GM06990 (cell line): ENCODE measurements at regions not wholly inside any gene's neighbourhood (a gene's known extent, or its start where the extent isn't known, plus 50 kb on each side); places are given as distances from the start of the nearest gene placed in this dataset.
"Not testable (repeated sequence)": the region's sequence is repeated elsewhere in the genome, so short reads cannot be mapped to it uniquely, and the experiment has no call there.

ENCODE experiments used
- DNase-seq: peaks from one replicate; pipeline ENCODE4 v3.0.0-alpha.2; 2011; ENCODE audit not compliant: insufficient read length; ENCODE audit errors: extremely low read depth
- H3K27me3 ChIP-seq: replicated peaks from 2 replicates; pipeline ENCODE4 v1.6.0; 2011; ENCODE audit warnings: low read length; ENCODE audit not compliant: control insufficient read depth, insufficient read depth
- H3K36me3 ChIP-seq: 2 replicates; pipeline ENCODE4 v1.5.1; 2011; ENCODE audit warnings: low read length; ENCODE audit not compliant: control insufficient read depth, insufficient read depth
- H3K4me3 ChIP-seq: replicated peaks from 2 replicates; pipeline ENCODE4 v1.5.1; 2011; ENCODE audit warnings: low read depth, mild to moderate bottlenecking, control low read depth, low read length
- CTCF ChIP-seq: IDR thresholded peaks from 2 replicates; pipeline ENCODE4 v1.5.1; 2011; ENCODE audit warnings: low read length, control low read depth, mild to moderate bottlenecking, inconsistent platforms; ENCODE audit not compliant: insufficient read depth, poor library complexity, severe bottlenecking

- Histone ChIP-seq H3K4me3 (no peak overlapping the region), H3K36me3 (no peaks in the 10 kb centered on the region), H3K27me3 (no peaks in the 10 kb centered on the region)
- TF ChIP-seq CTCF, result no peak
- no peak for DNase-seq
Observed at GRCh38 chr4:135434936-135435335, 1233.3 kb upstream of the PABPC4L start.

- Histone ChIP-seq H3K4me3 (no peak overlapping the region), H3K27me3 (no peaks in the 10 kb centered on the region), H3K36me3 (no peaks in the 10 kb centered on the region)
- no peak for TF ChIP-seq CTCF
- DNase-seq, result no peak
Observed at GRCh38 chr4:135429528-135429927, 1227.9 kb upstream of the PABPC4L start.

GRCh38 chr4:135418353-135418752 lies 1216.8 kb upstream of the PABPC4L start:
- no peak for DNase-seq
- TF ChIP-seq CTCF, result no peak
- Histone ChIP-seq H3K36me3 (no peaks in the 10 kb centered on the region), H3K4me3 (no peak overlapping the region), H3K27me3 (no peaks in the 10 kb centered on the region)

GRCh38 chr4:135412213-135412612 lies 1210.6 kb upstream of the PABPC4L start:
- Histone ChIP-seq H3K27me3 (no peaks in the 10 kb centered on the region), H3K36me3 (no peaks in the 10 kb centered on the region), H3K4me3 (no peak overlapping the region)
- DNase-seq, result no peak
- TF ChIP-seq CTCF, result no peak

GRCh38 chr4:135411251-135411650 lies 1209.7 kb upstream of the PABPC4L start:
- Histone ChIP-seq H3K4me3 (no peak overlapping the region), H3K36me3 (no peaks in the 10 kb centered on the region), H3K27me3 (no peaks in the 10 kb centered on the region)
- no peak for TF ChIP-seq CTCF
- DNase-seq, result no peak

GRCh38 chr4:135409261-135409660 lies 1207.7 kb upstream of the PABPC4L start:
- H3K36me3 ChIP-seq, H3K4me3 ChIP-seq, DNase-seq, H3K27me3 ChIP-seq: not testable (repeated sequence)
